Heart left ventricle (tissue), 16 donors: ENCODE measurements at regions not wholly inside any gene's neighbourhood (a gene's known extent, or its start where the extent isn't known, plus 50 kb on each side); places are given as distances from the start of the nearest gene placed in this dataset.
"Not testable (repeated sequence)": the region's sequence is repeated elsewhere in the genome, so short reads cannot be mapped to it uniquely, and the experiment has no call there.

Source experiments
- ATAC-seq, 4 donors: fragments of 200-7000 bp; cut with Tn5 transposase; one replicate each; pipeline ENCODE4 v1.9.1; 2020 to 2022; ENCODE audit warnings: moderate library complexity in 4 of 4, mild to moderate bottlenecking in 3 of 4, moderate number of reproducible peaks in 1 of 4
- DNase-seq, 5 donors: peaks; one replicate each; pipeline ENCODE4 v3.0.0-alpha.2; 2020
- H3K27ac ChIP-seq, 12 donors: fragments of 200-600 bp; sonication (generic) in 4 of 12; one replicate each; pipeline versions ENCODE4 v1.5.0 to v1.8.0; 2016 to 2022; ENCODE audit warnings: mild to moderate bottlenecking in 2 of 12
- H3K27me3 ChIP-seq, 9 donors: fragments of 200-600 bp; sonication (generic) in 2 of 9; one replicate each; pipeline versions ENCODE4 v1.5.1 to v1.8.0; 2016 to 2022; ENCODE audit warnings: mild to moderate bottlenecking in 3 of 9
- H3K36me3 ChIP-seq, 9 donors: fragments of 200-600 bp; sonication (generic) in 2 of 9; one replicate each; pipeline versions ENCODE4 v1.5.0 to v1.8.0; 2018 to 2022; ENCODE audit warnings: mild to moderate bottlenecking in 2 of 9
- H3K4me1 ChIP-seq, 12 donors: fragments of 200-600 bp; sonication (generic) in 4 of 12; one replicate each; pipeline versions ENCODE4 v1.5.0 to v1.8.0; 2016 to 2022; ENCODE audit warnings: mild to moderate bottlenecking in 3 of 12
- H3K4me3 ChIP-seq, 12 donors: fragments of 200-600 bp; sonication (generic) in 4 of 12; one replicate each; pipeline versions ENCODE4 v1.5.0 to v1.8.0; 2017 to 2022; ENCODE audit warnings: mild to moderate bottlenecking in 9 of 12, moderate library complexity in 4 of 12
- H3K9me3 ChIP-seq, 12 donors: fragments of 200-600 bp; sonication (generic) in 4 of 12; one replicate each; pipeline versions ENCODE4 v1.5.0 to v1.8.0; 2016 to 2022; ENCODE audit warnings: mild to moderate bottlenecking in 1 of 12
- CTCF ChIP-seq, 12 donors: fragments of 200-600 bp; sonication (generic) in 4 of 12; IDR thresholded peaks; one replicate each; pipeline versions ENCODE4 v1.5.0 to v1.8.0; 2018 to 2022; ENCODE audit warnings: antibody characterized with exemption in 12 of 12, mild to moderate bottlenecking in 5 of 12
- POLR2A ChIP-seq, 2 donors: fragments of 450-650 bp; IDR thresholded peaks; one replicate each; pipeline ENCODE4 v1.6.1; 2017; ENCODE audit warnings: antibody characterized with exemption in 2 of 2, mild to moderate bottlenecking in 2 of 2, moderate library complexity in 2 of 2
- WGBS, 4 donors: extraction: QIAGEN DNeasy Blood & Tissue Kit in 2 of 4; methylation state at CpG; one replicate each; pipeline versions ENCODE4 v1.1.5 to v1.1.7; 2013 to 2018; 5-methylcytosine and 5-hydroxymethylcytosine counted together
- intact Hi-C, 10 donors: fragments of 100-400 bp; cut with DNase I; formaldehyde crosslinking; loops; one replicate each; pipeline versions ENCODE4 v1.11.1 to v1.14.2; 2022
- donor health status: ischemic (EF 13 %, LVEDD 7.1; RV severe dilation, severe dysfunction).
- donor health status: healthy with polysubstance abuse.
- donor health status: DM: no; HTN: yes; CAD: no.
- donor health status: DM: no; HTN: no; CAD: no.
- donor health status: ischemic (EF 25% LVEDD 6.9; RV normal size, moderate dysfunction).
- donor health status: ischemic (EF 25% LVEDD 5.7; RV mildly dilated, moderate dysfunction).
- donor health status: healthy.
- donor health status: DM: yes; HTN: yes; CAD: no.
- donor health status: ischemic (EF 35%, LVEDD 5.7; RV mildly dilated, moderate dysfunction).
- donor health status: nonischemic (EF 11% LVEDD 7.7; RV severe dilation, severe dysfunction).
- donor health status: DM: yes; HTN: yes; CAD: no.
- donor health status: PGD.
- donor health status: ischemic (EF 29% LVEDD 5.4; RV normal size, mild dysfunction).
- donor health status: nonischemic (EF 23%, LVEDD 6.1; RV moderate dilation, normal function).

DNA sequence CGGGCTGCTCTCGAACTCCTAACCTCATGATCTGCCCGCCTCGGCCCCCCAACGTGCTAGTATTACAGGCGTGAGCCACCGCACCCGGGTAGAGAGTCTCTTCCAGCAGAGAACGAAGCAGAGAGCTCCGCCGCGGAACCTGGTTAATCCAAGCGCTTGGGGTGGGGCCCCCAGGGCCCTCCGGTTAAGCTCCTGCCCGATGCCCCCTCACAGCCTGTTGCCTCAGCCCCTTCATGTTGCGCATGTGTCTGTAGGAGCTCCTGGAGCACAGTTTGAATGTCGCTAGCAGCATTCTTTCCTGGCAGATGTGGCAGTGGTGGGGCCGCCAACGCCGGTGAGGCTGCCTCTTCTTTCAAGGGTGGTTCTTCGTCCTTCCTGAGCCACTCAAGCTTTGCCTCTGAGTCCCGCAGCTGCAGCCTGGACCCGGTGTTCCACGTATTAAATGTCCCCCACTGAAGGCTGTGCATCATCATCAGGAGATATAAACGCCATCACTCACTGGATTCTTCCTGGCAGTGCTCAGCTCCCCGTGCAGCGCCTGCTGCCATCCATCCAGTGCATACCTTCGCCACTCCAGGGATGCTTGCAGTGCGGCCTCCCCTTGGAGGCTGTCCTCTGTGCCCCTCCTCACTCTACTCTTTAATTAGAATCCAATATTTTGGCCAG is 1919.3 kb downstream of the PCDH9 start:
- ATAC-seq = no peak
- intact Hi-C loops = no loop called here

GRCh38 chr13:65309906-65310305 is 1920.2 kb downstream of the PCDH9 start:
- Histone ChIP-seq H3K27ac (no peak overlapping the region), H3K9me3 (peaks cover 0 to 6% (median 0%) of the 10 kb centered on the region in 12 donors), H3K4me1 (no peaks in the 10 kb centered on the region), H3K27me3 (no peaks in the 10 kb centered on the region), H3K36me3 (no peaks in the 10 kb centered on the region), H3K4me3 (no peak overlapping the region)
- ATAC-seq (no peak), DNase-seq (peak in 1 of 5 donors; percentile 40)
- no peak for TF ChIP-seq POLR2A (IDR thresholded peaks at IDR 0.05)
- no peak for TF ChIP-seq CTCF (IDR thresholded peaks at IDR 0.05)
- intact Hi-C loops = no loop called here
- WGBS, 4 donors = 79 to 90% (median 87%) methylated on average over 6 of the region's 6 CpGs

More for the DNA sequence above, 1919.3 kb downstream of the PCDH9 start:
- H3K36me3 ChIP-seq = no peaks in the 10 kb centered on the region
- H3K27me3 ChIP-seq = no peaks in the 10 kb centered on the region
- DNase-seq = peak in 1 of 5 donors; percentile 48
- 87 to 92% (median 90%) methylated on average over 18 to 29 of the region's 29 CpGs for WGBS, 4 donors
- H3K27ac ChIP-seq = no peak overlapping the region
- TF ChIP-seq CTCF (IDR thresholded peaks at IDR 0.05) (no peak), POLR2A (IDR thresholded peaks at IDR 0.05) (no peak)
- no peak overlapping the region for H3K4me3 ChIP-seq
- peaks cover 0 to 15% (median 0%) of the 10 kb centered on the region in 12 donors for H3K9me3 ChIP-seq
- H3K4me1 ChIP-seq = no peaks in the 10 kb centered on the region

DNA sequence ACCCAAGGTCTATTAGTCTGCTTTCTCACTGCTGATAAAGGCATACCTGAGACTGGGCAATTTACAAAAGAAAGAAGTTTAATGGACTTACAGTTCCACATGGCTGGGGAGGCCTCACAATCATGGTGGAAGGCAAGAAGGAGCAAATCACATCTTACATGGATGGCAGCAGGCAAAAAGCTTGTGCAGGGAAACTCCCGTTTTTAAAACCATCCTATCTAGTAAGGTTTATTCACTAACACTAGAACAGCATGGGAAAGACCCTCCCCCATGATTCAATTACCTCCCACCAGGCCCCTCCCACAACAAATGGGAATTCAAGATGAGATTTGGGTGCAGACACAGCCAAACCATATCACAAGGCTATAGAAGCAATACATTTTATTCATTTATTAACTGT is 1921.4 kb downstream of the PCDH9 start:
- H3K4me1 ChIP-seq, H3K27ac ChIP-seq, H3K36me3 ChIP-seq, H3K4me3 ChIP-seq, H3K27me3 ChIP-seq, ATAC-seq, DNase-seq, intact Hi-C loops, H3K9me3 ChIP-seq: not testable (repeated sequence)
- 78 to 87% (median 81%) methylated on average over 1 of the region's 1 CpG for WGBS, 4 donors

- DNase-seq = no peak
- TF ChIP-seq POLR2A (IDR thresholded peaks at IDR 0.05) (no peak), CTCF (IDR thresholded peaks at IDR 0.05) (no peak)
- ATAC-seq = no peak
- intact Hi-C loops = no loop called here
- no peaks in the 10 kb centered on the region for H3K36me3 ChIP-seq
- no peaks in the 10 kb centered on the region for H3K4me1 ChIP-seq
- no peaks in the 10 kb centered on the region for H3K27me3 ChIP-seq
- H3K4me3 ChIP-seq = no peak overlapping the region
- H3K9me3 ChIP-seq = no peaks in the 10 kb centered on the region
- WGBS, 4 donors = 86 to 98% (median 95%) methylated on average over 1 of the region's 1 CpG
- H3K27ac ChIP-seq = no peak overlapping the region
Measured at GRCh38 chr13:65307056-65307455, 1923.1 kb downstream of the PCDH9 start.

GRCh38 chr13:65302691-65303090 is 1927.4 kb downstream of the PCDH9 start:
- intact Hi-C loops = loop anchor here in 1 of 10 donors (5.0 kb wide), 1 partner anchor 40 kb away; no protein-coding TSS in a partner anchor
- TF ChIP-seq POLR2A (IDR thresholded peaks at IDR 0.05) (no peak), CTCF (IDR thresholded peaks at IDR 0.05) (no peak)

More at GRCh38 chr13:65302691-65303090, 1927.4 kb downstream of the PCDH9 start:
- Histone ChIP-seq H3K36me3 (no peaks in the 10 kb centered on the region), H3K4me1 (no peaks in the 10 kb centered on the region), H3K4me3 (no peak overlapping the region), H3K27me3 (no peaks in the 10 kb centered on the region), H3K9me3 (no peaks in the 10 kb centered on the region), H3K27ac (no peak overlapping the region)
- WGBS, 4 donors = 76 to 89% (median 83%) methylated on average over 3 of the region's 3 CpGs
- DNase-seq = no peak
- no peak for ATAC-seq
